Caco-2 (cell line): ENCODE measurements at regions not wholly inside any gene's neighbourhood (a gene's known extent, or its start where the extent isn't known, plus 50 kb on each side); places are given as distances from the start of the nearest gene placed in this dataset.

Source experiments
- BruUV-seq: library from RNA; stranded (reverse); fragments of 400-500 nt; replicated peaks from 2 replicates; lab custom pipeline; 2021; lab: Mats Ljungman, UMichigan
- CTCF ChIA-PET: fragments of 300-600 bp; sonication (Branson Sonifier 250); formaldehyde crosslinking; loops from one replicate; lab custom pipeline; 2022; ENCODE audit warnings: antibody characterized with exemption; lab: Charles Lee
- POLR2A ChIA-PET: fragments of 300-600 bp; sonication (Branson Sonifier 250); formaldehyde crosslinking; loops from one replicate; lab custom pipeline; 2022; ENCODE audit warnings: antibody characterized with exemption; lab: Charles Lee
- DNase-seq, 2 experiments: peaks; one replicate each; pipeline versions ENCODE4 v3.0.0 to v3.0.0-alpha.2; 2020 to 2022
- H3K27me3 ChIP-seq: replicated peaks from 2 replicates; pipeline ENCODE4 v1.6.0; 2011; ENCODE audit warnings: low read length; ENCODE audit not compliant: control insufficient read depth, insufficient read depth
- H3K36me3 ChIP-seq: 2 replicates; pipeline ENCODE4 v1.5.1; 2011; ENCODE audit warnings: low read length; ENCODE audit not compliant: control insufficient read depth, insufficient read depth
- H3K4me1 ChIP-seq: fragments of 250-450 bp; sonication (Bioruptor Pico); 2 replicates; pipeline ENCODE4 v1.5.1; 2020; ENCODE audit warnings: mild to moderate bottlenecking
- H3K4me3 ChIP-seq: 2 replicates; pipeline ENCODE4 v1.5.1; 2011; ENCODE audit warnings: low read depth, mild to moderate bottlenecking, control low read depth, low read length
- H3K9me3 ChIP-seq: fragments of 250-450 bp; sonication (Bioruptor Pico); 2 replicates; pipeline ENCODE4 v1.5.1; 2020; ENCODE audit warnings: mild to moderate bottlenecking, moderate library complexity
- H3K27ac Mint-ChIP-seq: one replicate; pipeline ENCODE4 v1.8.0; 2022; ENCODE audit warnings: mixed read lengths; ENCODE audit not compliant: unreplicated experiment
- H3K27me3 Mint-ChIP-seq: one replicate; pipeline ENCODE4 v1.8.0; 2022; ENCODE audit warnings: mixed read lengths; ENCODE audit not compliant: insufficient read depth, unreplicated experiment
- H3K36me3 Mint-ChIP-seq: one replicate; pipeline ENCODE4 v1.8.0; 2022; ENCODE audit warnings: mild to moderate bottlenecking, mixed read lengths; ENCODE audit not compliant: insufficient read depth, unreplicated experiment
- H3K4me1 Mint-ChIP-seq: one replicate; pipeline ENCODE4 v1.8.0; 2022; ENCODE audit warnings: low read depth, mixed read lengths; ENCODE audit not compliant: unreplicated experiment
- H3K4me3 Mint-ChIP-seq: one replicate; pipeline ENCODE4 v1.8.0; 2022; ENCODE audit warnings: mild to moderate bottlenecking, moderate library complexity, mixed read lengths; ENCODE audit not compliant: unreplicated experiment
- H3K9me3 Mint-ChIP-seq: one replicate; pipeline ENCODE4 v1.8.0; 2022; ENCODE audit warnings: mixed read lengths; ENCODE audit not compliant: unreplicated experiment
- intact Hi-C: fragments of 100-400 bp; cut with micrococcal nuclease; formaldehyde crosslinking; loops from one replicate; pipeline ENCODE4 v1.10.0; 2022; ENCODE audit not compliant: unreplicated experiment
- TF ChIP-seq, protein P1 (sequence below), 2 experiments: fragments of 200-600 bp in 1 of 2; IDR thresholded peaks; 1 replicate in 1 of 2; 2 replicates in 1 of 2; pipeline versions ENCODE4 v1.5.1 to v1.8.0; 2011 to 2022; ENCODE audit warnings: antibody characterized with exemption in 1 of 2, control low read depth in 1 of 2, inconsistent platforms in 1 of 2, low read depth in 1 of 2, low read length in 1 of 2, mild to moderate bottlenecking in 1 of 2, moderate library complexity in 1 of 2; ENCODE audit not compliant: insufficient read depth in 1 of 2, severe bottlenecking in 1 of 2, unreplicated experiment in 1 of 2

DNA sequence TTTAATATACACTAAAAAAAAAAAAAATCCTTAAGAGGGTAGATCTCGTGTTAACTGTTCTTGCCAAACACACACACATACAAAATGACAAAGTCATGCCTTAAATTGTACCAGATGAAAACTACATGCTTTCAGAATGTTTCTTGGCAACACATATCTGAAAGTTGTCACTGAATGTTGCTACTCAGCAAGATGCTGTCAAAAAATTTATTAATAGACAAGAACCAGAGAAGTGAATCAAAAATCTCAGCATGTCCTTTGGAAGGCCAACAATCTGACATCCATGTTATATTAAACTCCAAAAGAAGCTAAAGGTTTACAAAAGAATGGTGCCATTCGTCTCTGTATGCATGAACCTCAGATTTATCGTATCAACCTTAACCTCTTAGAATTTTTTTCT, 1746.2 kb upstream of the PRR20A start:
- intact Hi-C loops = no loop called here
- TF ChIP-seq, protein P1, sequence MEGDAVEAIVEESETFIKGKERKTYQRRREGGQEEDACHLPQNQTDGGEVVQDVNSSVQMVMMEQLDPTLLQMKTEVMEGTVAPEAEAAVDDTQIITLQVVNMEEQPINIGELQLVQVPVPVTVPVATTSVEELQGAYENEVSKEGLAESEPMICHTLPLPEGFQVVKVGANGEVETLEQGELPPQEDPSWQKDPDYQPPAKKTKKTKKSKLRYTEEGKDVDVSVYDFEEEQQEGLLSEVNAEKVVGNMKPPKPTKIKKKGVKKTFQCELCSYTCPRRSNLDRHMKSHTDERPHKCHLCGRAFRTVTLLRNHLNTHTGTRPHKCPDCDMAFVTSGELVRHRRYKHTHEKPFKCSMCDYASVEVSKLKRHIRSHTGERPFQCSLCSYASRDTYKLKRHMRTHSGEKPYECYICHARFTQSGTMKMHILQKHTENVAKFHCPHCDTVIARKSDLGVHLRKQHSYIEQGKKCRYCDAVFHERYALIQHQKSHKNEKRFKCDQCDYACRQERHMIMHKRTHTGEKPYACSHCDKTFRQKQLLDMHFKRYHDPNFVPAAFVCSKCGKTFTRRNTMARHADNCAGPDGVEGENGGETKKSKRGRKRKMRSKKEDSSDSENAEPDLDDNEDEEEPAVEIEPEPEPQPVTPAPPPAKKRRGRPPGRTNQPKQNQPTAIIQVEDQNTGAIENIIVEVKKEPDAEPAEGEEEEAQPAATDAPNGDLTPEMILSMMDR (IDR thresholded peaks at IDR 0.05; ENCODE audit: insufficient read depth in 1 of 2, low read depth in 1 of 2, low read length in 1 of 2, severe bottlenecking in 1 of 2, unreplicated experiment in 1 of 2) = no peak
- H3K9me3 Mint-ChIP-seq = peaks cover 9% of the 10 kb centered on the region

DNA sequence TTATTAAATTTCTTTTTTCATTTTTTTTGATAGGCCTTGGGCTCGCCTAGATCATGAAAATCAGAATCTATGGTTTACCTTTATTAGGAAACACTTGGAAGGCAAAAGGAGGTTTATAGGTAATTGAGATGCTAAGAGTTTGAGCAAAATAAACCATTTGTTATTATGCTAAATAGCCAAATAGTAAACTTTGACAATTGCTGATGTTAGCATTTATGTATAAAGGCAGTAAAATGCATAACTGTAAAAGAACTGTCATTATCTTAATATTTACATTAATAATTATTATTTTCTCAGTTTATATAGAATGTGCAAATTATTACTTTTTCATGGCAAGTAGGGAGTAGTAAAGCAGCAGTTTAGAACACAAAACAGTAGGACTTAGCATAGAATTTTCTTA, 1737.8 kb upstream of the PRR20A start:
- no peak overlapping the region for H3K27ac Mint-ChIP-seq
- Histone ChIP-seq H3K36me3 (no peaks in the 10 kb centered on the region), H3K4me1 (no peaks in the 10 kb centered on the region), H3K27me3 (no peaks in the 10 kb centered on the region), H3K9me3 (no peaks in the 10 kb centered on the region), H3K4me3 (no peak overlapping the region)
- intact Hi-C loops = no loop called here
- H3K4me1 Mint-ChIP-seq = no peaks in the 10 kb centered on the region
- H3K36me3 Mint-ChIP-seq = no peaks in the 10 kb centered on the region
- TF ChIP-seq, protein P1 (IDR thresholded peaks at IDR 0.05; ENCODE audit: insufficient read depth in 1 of 2, low read depth in 1 of 2, low read length in 1 of 2, severe bottlenecking in 1 of 2, unreplicated experiment in 1 of 2) = no peak
- no peak for DNase-seq
- H3K9me3 Mint-ChIP-seq = no peaks in the 10 kb centered on the region
- CTCF ChIA-PET = no interaction called here
- POLR2A ChIA-PET = no interaction called here
- H3K27me3 Mint-ChIP-seq = no peaks in the 10 kb centered on the region
- no TSS peak for BruUV-seq
- no peak overlapping the region for H3K4me3 Mint-ChIP-seq

More for the DNA sequence above, 1746.2 kb upstream of the PRR20A start:
- no peaks in the 10 kb centered on the region for H3K4me1 Mint-ChIP-seq
- H3K4me3 Mint-ChIP-seq = no peak overlapping the region
- Histone ChIP-seq H3K27me3 (no peaks in the 10 kb centered on the region), H3K9me3 (peaks cover 5% of the 10 kb centered on the region; the same call in 1 of the 2 replicates), H3K4me3 (no peak overlapping the region), H3K4me1 (no peaks in the 10 kb centered on the region), H3K36me3 (no peaks in the 10 kb centered on the region)
- H3K27me3 Mint-ChIP-seq = no peaks in the 10 kb centered on the region
- ChIA-PET POLR2A (no interaction called here), CTCF (no interaction called here)
- BruUV-seq = no TSS peak
- H3K36me3 Mint-ChIP-seq = no peaks in the 10 kb centered on the region
- H3K27ac Mint-ChIP-seq = no peak overlapping the region
- no peak for DNase-seq

DNA sequence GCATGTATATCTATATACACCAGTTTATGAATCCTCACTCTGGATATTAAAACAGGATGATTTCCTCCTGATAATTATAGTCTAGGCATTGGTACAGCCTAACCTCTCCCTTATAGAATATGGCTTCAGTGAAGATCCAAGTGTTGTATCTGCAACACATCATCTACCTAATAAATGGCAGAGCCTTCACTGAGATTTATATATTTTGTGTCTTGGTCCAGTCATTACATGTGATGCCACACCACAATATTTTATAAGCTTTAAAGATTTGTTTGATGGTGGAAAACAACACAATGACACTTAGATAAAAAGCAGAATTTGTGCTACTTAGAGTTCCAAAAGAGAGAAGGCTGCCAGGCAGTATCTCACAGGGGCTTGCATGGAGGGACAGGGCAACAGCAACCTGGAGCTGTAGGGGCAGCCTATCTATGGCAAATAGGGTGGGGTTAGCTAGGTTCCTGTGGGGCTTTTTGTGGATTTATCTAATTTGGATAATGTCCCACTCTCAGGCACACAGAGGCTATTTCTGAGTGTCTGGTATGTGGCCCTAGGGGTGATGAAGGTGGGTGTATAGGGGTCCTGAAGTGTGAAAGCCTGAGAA, 1736.7 kb upstream of the PRR20A start:
- H3K4me3 Mint-ChIP-seq = no peak overlapping the region
- Histone ChIP-seq H3K36me3 (no peaks in the 10 kb centered on the region), H3K4me3 (no peak overlapping the region), H3K27me3 (no peaks in the 10 kb centered on the region), H3K4me1 (no peaks in the 10 kb centered on the region), H3K9me3 (no peaks in the 10 kb centered on the region)
- H3K9me3 Mint-ChIP-seq = no peaks in the 10 kb centered on the region
- H3K27ac Mint-ChIP-seq = no peak overlapping the region
- no peaks in the 10 kb centered on the region for H3K36me3 Mint-ChIP-seq
- H3K27me3 Mint-ChIP-seq = peaks cover 3% of the 10 kb centered on the region
- BruUV-seq = no TSS peak
- DNase-seq = no peak
- ChIA-PET POLR2A (no interaction called here), CTCF (no interaction called here)
- H3K4me1 Mint-ChIP-seq = no peaks in the 10 kb centered on the region
- intact Hi-C loops = no loop called here
- TF ChIP-seq, protein P1 (IDR thresholded peaks at IDR 0.05; ENCODE audit: insufficient read depth in 1 of 2, low read depth in 1 of 2, low read length in 1 of 2, severe bottlenecking in 1 of 2, unreplicated experiment in 1 of 2) = no peak
